CD4-positive, alpha-beta T cell treated with Interleukin-15 for 1 hour (primary cell): ENCODE measurements at regions not wholly inside any gene's neighbourhood (a gene's known extent, or its start where the extent isn't known, plus 50 kb on each side); places are given as distances from the start of the nearest gene placed in this dataset.
A peak's percentile ranks its signal among the peaks of the same experiment; 100 is the strongest.
"Not testable (repeated sequence)": the region's sequence is repeated elsewhere in the genome, so short reads cannot be mapped to it uniquely, and the experiment has no call there.

Experiments used
- DNase-seq: peaks from one replicate; pipeline ENCODE4 v3.0.0-alpha.2; 2020

GRCh38 chr22:22717664-22718063 lies 73.2 kb downstream of the GGTLC2 start:
- no peak for DNase-seq

- peak; percentile 59 for DNase-seq
Measured at GRCh38 chr22:22720201-22720723, 75.8 kb downstream of the GGTLC2 start.

- peak; percentile 56 for DNase-seq
Measured at GRCh38 chr22:22720724-22721261, 76.4 kb downstream of the GGTLC2 start.

- no peak for DNase-seq
Measured at GRCh38 chr22:22721681-22722354, 77.4 kb downstream of the GGTLC2 start.

GRCh38 chr22:22728382-22728781 lies 84.0 kb downstream of the GGTLC2 start:
- no peak for DNase-seq

- no peak for DNase-seq
Measured at GRCh38 chr22:22730655-22731373, 86.4 kb downstream of the GGTLC2 start.

GRCh38 chr22:22731374-22731676 lies 86.9 kb downstream of the GGTLC2 start:
- DNase-seq, result no peak

GRCh38 chr22:22733006-22733405 lies 88.6 kb downstream of the GGTLC2 start:
- DNase-seq, result not testable (repeated sequence)

- DNase-seq, result no peak
Measured at GRCh38 chr22:22733881-22734373, 89.5 kb downstream of the GGTLC2 start.

- DNase-seq, result not testable (repeated sequence)
Measured at GRCh38 chr22:22734395-22735272, 90.2 kb downstream of the GGTLC2 start.

- not testable (repeated sequence) for DNase-seq
Measured at GRCh38 chr22:22735276-22735675, 90.9 kb downstream of the GGTLC2 start.

- DNase-seq, result no peak
Measured at GRCh38 chr22:22735695-22736611, 91.5 kb downstream of the GGTLC2 start.

- DNase-seq, result no peak
Measured at GRCh38 chr22:22737590-22737989, 93.2 kb downstream of the GGTLC2 start.

GRCh38 chr22:22738959-22739585 lies 94.7 kb downstream of the GGTLC2 start:
- DNase-seq, result no peak

- DNase-seq, result no peak
Measured at GRCh38 chr22:22740560-22741276, 96.3 kb downstream of the GGTLC2 start.

GRCh38 chr22:22741843-22742242 lies 97.4 kb downstream of the GGTLC2 start:
- DNase-seq, result no peak

- DNase-seq, result no peak
Measured at GRCh38 chr22:22742641-22743040, 98.2 kb downstream of the GGTLC2 start.

GRCh38 chr22:22743128-22743760 lies 98.8 kb downstream of the GGTLC2 start:
- no peak for DNase-seq

GRCh38 chr22:22744412-22745224 lies 100.2 kb downstream of the GGTLC2 start:
- no peak for DNase-seq
